Neutrophil (primary cell): ENCODE measurements at regions not wholly inside any gene's neighbourhood (a gene's known extent, or its start where the extent isn't known, plus 50 kb on each side); places are given as distances from the start of the nearest gene placed in this dataset.

Experiments
- H3K27ac ChIP-seq: fragments of 200-600 bp; sonication (generic); 2 replicates; pipeline ENCODE4 v1.5.1; 2016; ENCODE audit warnings: mild to moderate bottlenecking, moderate library complexity
- H3K27me3 ChIP-seq: fragments of 200-600 bp; sonication (generic); 2 replicates; pipeline ENCODE4 v1.6.0; 2016; ENCODE audit warnings: mild to moderate bottlenecking
- H3K36me3 ChIP-seq: fragments of 200-600 bp; sonication (generic); 2 replicates; pipeline ENCODE4 v1.5.1; 2017
- H3K4me1 ChIP-seq, 2 experiments: fragments of 200-600 bp in 1 of 2; sonication (generic) in 1 of 2; 1 replicate in 1 of 2; 2 replicates in 1 of 2; pipeline versions ENCODE4 v1.5.1 to v1.6.1; 2013 to 2016; ENCODE audit warnings: low read depth in 1 of 2, low read length in 1 of 2, mild to moderate bottlenecking in 1 of 2, moderate library complexity in 1 of 2; ENCODE audit not compliant: control insufficient read depth in 1 of 2, insufficient read depth in 1 of 2
- H3K4me3 ChIP-seq, 2 experiments: fragments of 200-600 bp in 1 of 2; sonication (generic) in 1 of 2; 1 replicate in 1 of 2; 2 replicates in 1 of 2; pipeline ENCODE4 v1.5.1; 2013 to 2016; ENCODE audit warnings: low read depth in 1 of 2, low read length in 1 of 2, mild to moderate bottlenecking in 1 of 2, moderate library complexity in 1 of 2
- H3K9me3 ChIP-seq: fragments of 200-600 bp; sonication (generic); 2 replicates; pipeline ENCODE4 v1.5.1; 2016
- CTCF ChIP-seq: fragments of 200-600 bp; sonication (generic); IDR thresholded peaks from 2 replicates; pipeline ENCODE4 v1.5.1; 2016; ENCODE audit warnings: antibody characterized with exemption

DNA sequence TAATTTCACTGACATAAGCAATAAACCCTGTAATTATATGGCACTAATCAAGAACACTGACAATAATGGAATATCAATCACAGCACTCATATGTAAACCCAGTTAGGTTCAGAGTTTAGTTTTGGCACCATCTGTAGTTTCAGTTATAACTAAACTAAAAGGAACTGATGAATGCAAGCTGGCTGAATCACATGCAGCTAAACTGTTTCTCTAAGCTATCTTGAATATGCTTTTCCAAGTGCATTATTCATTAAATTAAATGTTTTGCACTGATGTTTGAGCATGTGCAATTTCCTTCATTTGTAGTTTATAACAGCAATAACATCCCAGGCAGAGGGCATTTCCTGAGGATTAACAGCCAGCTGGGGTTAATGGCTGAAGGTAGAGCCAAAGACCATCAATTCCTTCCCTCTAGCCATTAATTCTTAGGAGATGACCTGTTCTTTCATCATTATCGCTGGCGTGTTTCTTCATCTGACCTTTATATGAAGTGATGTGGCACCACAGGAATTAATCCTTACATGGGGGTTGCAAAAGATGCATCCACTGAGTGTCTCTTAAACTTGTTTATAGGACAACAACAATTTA is 562.8 kb upstream of the IGFBP7 start:
- no peak for TF ChIP-seq CTCF

GRCh38 chr4:57668621-57669020 is 558.4 kb upstream of the IGFBP7 start:
- no peak for TF ChIP-seq CTCF
- no peaks in the 10 kb centered on the region for H3K4me1 ChIP-seq
- H3K36me3 ChIP-seq, result no peaks in the 10 kb centered on the region
- H3K4me3 ChIP-seq, result no peak overlapping the region
- H3K9me3 ChIP-seq, result no peaks in the 10 kb centered on the region
- no peak overlapping the region for H3K27ac ChIP-seq
- H3K27me3 ChIP-seq, result no peaks in the 10 kb centered on the region

More for the DNA sequence above, 562.8 kb upstream of the IGFBP7 start:
- H3K36me3 ChIP-seq, result no peaks in the 10 kb centered on the region
- no peaks in the 10 kb centered on the region for H3K4me1 ChIP-seq
- H3K27me3 ChIP-seq, result no peaks in the 10 kb centered on the region
- no peak overlapping the region for H3K27ac ChIP-seq
- no peak overlapping the region for H3K4me3 ChIP-seq
- no peaks in the 10 kb centered on the region for H3K9me3 ChIP-seq

DNA sequence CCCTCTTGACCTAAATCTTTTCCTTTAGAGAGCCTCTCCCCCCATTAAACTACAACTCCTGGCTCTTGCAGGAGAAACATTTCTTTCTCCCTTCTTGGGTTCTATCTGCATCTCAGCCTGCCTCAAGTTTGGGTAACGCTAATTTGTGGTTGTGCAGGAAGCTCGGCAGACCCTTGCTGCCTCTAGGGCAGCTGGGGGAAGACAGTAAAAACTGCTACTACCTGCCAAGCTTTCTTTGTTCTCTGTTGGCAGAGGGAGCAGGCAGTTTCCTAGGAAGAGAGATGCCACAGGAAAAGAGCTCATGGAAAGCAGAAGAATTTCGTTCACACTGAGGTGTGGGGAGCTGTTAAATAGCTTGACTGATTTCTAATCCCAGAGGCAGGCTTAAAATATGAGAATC is 555.6 kb upstream of the IGFBP7 start:
- no peak for TF ChIP-seq CTCF
- no peaks in the 10 kb centered on the region for H3K36me3 ChIP-seq
- H3K27ac ChIP-seq, result no peak overlapping the region
- H3K4me1 ChIP-seq, result no peaks in the 10 kb centered on the region
- no peaks in the 10 kb centered on the region for H3K9me3 ChIP-seq
- no peaks in the 10 kb centered on the region for H3K27me3 ChIP-seq
- H3K4me3 ChIP-seq, result no peak overlapping the region

GRCh38 chr4:57661517-57662090 is 551.4 kb upstream of the IGFBP7 start:
- Histone ChIP-seq H3K36me3 (no peaks in the 10 kb centered on the region), H3K4me3 (no peak overlapping the region), H3K4me1 (no peaks in the 10 kb centered on the region), H3K27me3 (no peaks in the 10 kb centered on the region), H3K9me3 (no peaks in the 10 kb centered on the region), H3K27ac (no peak overlapping the region)
- no peak for TF ChIP-seq CTCF

- Histone ChIP-seq H3K9me3 (no peaks in the 10 kb centered on the region), H3K36me3 (no peaks in the 10 kb centered on the region), H3K27me3 (no peaks in the 10 kb centered on the region), H3K4me3 (no peak overlapping the region), H3K4me1 (no peaks in the 10 kb centered on the region), H3K27ac (no peak overlapping the region)
- TF ChIP-seq CTCF, result no peak
Measured at GRCh38 chr4:57658673-57659072, 548.5 kb upstream of the IGFBP7 start.
